ENCODE measurements at regions not wholly inside any gene's neighbourhood (a gene's known extent, or its start where the extent isn't known, plus 50 kb on each side); places are given as distances from the start of the nearest gene placed in this dataset.

GRCh38 chr18:51433881-51434280 is 236.4 kb upstream of the MEX3C start:
- no peak overlapping the region for H3K9ac ChIP-seq
- no peak for TF ChIP-seq CTCF (IDR thresholded peaks at IDR 0.05)
- no peaks in the 10 kb centered on the region for H3K79me2 ChIP-seq
- no peak overlapping the region for H3K4me3 ChIP-seq (ENCODE audit: low read depth, low read length)
- H3K4me2 ChIP-seq (ENCODE audit: low read length), result no peak overlapping the region
- H3K36me3 ChIP-seq (ENCODE audit: control insufficient read depth, insufficient read depth, low read length), result no peaks in the 10 kb centered on the region
- H3K9me3 ChIP-seq (ENCODE audit: control insufficient read depth, low read length), result no peaks in the 10 kb centered on the region
- H3K4me1 ChIP-seq, result no peaks in the 10 kb centered on the region
- no peak overlapping the region for H3K27ac ChIP-seq
- no peak overlapping the region for H2AFZ ChIP-seq
- H3K27me3 ChIP-seq (ENCODE audit: control insufficient read depth, insufficient read depth, low read length), result no peaks in the 10 kb centered on the region

DNA sequence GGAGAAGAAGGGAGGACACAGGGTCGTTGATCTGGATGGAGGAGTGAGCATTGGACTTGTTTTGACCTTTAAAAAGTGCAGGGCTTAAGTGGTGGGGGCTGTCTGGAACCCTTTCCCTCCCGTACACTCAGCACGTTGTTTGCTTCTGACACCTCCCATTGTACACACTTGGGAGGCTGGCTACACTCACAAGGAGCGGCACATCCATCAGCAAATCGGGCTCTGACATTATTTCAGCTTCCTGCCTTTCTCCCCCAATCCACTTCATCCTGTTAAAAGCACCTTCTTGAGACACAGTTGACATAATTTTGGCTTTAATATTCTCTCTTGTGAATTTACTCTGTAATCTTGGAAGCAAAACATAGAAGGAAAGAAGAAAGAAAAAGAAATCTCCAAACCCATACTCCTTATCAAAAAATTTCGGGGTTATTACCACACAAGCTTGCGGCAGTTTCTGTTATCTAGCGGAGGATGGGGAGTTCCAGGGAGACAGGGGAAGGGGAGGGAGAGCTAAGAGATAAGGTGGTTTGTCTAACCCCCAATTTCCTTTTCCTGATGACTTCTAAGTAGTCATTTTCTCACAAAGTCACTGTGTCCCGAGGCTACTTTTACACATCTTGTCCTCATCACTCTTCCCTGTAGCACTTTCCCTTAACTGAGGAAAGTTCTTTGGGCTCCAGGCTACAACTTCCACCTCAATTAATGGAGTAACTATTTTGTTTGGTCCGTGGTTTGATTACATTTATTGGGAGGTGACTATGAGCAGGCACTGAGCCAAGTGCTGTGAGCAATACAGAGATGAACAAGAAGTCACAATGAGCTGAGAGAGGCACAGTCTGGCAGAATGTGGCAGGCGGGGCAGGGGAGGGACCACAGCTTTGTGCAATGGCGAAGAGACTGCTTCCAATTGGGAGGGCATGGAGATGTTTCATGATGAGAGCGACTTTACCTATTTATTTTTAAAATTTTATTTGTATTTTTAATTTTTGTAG is 240.1 kb upstream of the MEX3C start:
- H3K4me1 ChIP-seq, result no peaks in the 10 kb centered on the region
- no peaks in the 10 kb centered on the region for H3K9me3 ChIP-seq (ENCODE audit: control insufficient read depth, low read length)
- no peak overlapping the region for H3K27ac ChIP-seq
- no peak overlapping the region for H3K4me3 ChIP-seq (ENCODE audit: low read depth, low read length)
- H3K27me3 ChIP-seq (ENCODE audit: control insufficient read depth, insufficient read depth, low read length), result no peaks in the 10 kb centered on the region
- H2AFZ ChIP-seq, result no peak overlapping the region
- no peaks in the 10 kb centered on the region for H3K79me2 ChIP-seq
- H3K4me2 ChIP-seq (ENCODE audit: low read length), result no peak overlapping the region
- TF ChIP-seq CTCF (IDR thresholded peaks at IDR 0.05), result no peak
- no peaks in the 10 kb centered on the region for H3K36me3 ChIP-seq (ENCODE audit: control insufficient read depth, insufficient read depth, low read length)
- no peak overlapping the region for H3K9ac ChIP-seq

DNA sequence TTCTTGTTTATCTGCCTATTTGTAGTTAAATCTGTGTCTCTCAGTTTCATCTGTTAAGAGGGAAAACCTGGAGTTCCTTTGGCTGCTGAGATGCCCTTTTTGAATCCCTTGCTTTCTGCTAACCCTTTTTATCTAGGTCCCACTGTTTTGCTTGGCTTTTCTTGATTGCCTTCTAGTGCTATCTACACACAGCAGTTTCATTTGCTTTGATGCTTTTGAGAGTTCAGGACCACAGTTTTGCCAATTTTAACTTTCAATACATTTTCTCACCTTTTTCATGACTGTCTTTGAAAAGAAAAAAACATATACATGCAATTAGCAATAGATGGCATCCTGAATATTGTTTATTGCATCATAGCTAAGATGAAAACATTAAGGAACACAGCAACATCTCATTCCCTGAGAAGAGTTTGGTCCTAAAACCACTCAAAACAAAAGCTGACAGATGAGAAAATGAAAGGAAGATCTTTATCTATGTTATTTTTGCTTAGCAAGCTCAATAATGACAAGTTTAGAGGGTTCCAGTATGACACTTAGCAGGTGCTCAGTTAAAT is 241.4 kb upstream of the MEX3C start:
- Histone ChIP-seq H2AFZ (no peak overlapping the region), H3K4me3 (ENCODE audit: low read depth, low read length) (no peak overlapping the region), H3K4me2 (ENCODE audit: low read length) (no peak overlapping the region), H3K27me3 (ENCODE audit: control insufficient read depth, insufficient read depth, low read length) (no peaks in the 10 kb centered on the region), H3K27ac (no peak overlapping the region), H3K9me3 (ENCODE audit: control insufficient read depth, low read length) (no peaks in the 10 kb centered on the region), H3K79me2 (no peaks in the 10 kb centered on the region), H3K9ac (no peak overlapping the region), H3K4me1 (no peaks in the 10 kb centered on the region), H3K36me3 (ENCODE audit: control insufficient read depth, insufficient read depth, low read length) (no peaks in the 10 kb centered on the region)
- TF ChIP-seq CTCF (IDR thresholded peaks at IDR 0.05), result no peak

DNA sequence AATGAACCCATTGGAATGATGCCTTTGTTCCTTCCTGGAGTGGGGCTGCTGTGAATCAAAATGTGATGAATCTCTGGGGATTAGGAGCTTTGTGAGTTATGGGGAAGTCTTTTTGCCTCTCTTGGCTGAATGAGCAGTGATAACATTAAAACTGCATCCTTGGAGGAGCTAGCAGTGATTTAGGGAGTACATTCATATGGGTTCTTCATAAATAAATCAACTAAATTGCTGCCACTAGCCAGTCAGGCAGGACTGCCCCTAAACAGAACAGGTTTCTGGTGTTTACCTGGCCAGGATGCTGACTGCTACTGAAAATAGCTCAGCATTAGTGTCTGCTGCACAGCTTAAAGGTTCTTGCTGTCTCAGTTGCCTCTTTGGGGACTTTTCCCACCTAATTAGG is 244.5 kb upstream of the MEX3C start:
- Histone ChIP-seq H3K27ac (no peak overlapping the region), H3K79me2 (no peaks in the 10 kb centered on the region), H3K9me3 (ENCODE audit: control insufficient read depth, low read length) (no peaks in the 10 kb centered on the region), H3K4me1 (peaks cover 2% of the 10 kb centered on the region), H3K4me2 (ENCODE audit: low read length) (no peak overlapping the region), H3K4me3 (ENCODE audit: low read depth, low read length) (no peak overlapping the region), H3K36me3 (ENCODE audit: control insufficient read depth, insufficient read depth, low read length) (no peaks in the 10 kb centered on the region), H3K27me3 (ENCODE audit: control insufficient read depth, insufficient read depth, low read length) (no peaks in the 10 kb centered on the region), H2AFZ (no peak overlapping the region), H3K9ac (no peak overlapping the region)
- TF ChIP-seq CTCF (IDR thresholded peaks at IDR 0.05), result no peak

Data from parathyroid adenoma (tissue), 2 donors.